K562 (cell line): ENCODE measurements at regions not wholly inside any gene's neighbourhood (a gene's known extent, or its start where the extent isn't known, plus 50 kb on each side); places are given as distances from the start of the nearest gene placed in this dataset.

ENCODE experiments used
- ATF3 ChIP-seq, 2 experiments: fragments of 450-650 bp in 1 of 2; sonication (generic) in 1 of 2; formaldehyde crosslinking in 1 of 2; IDR thresholded peaks in 1 of 2; conservative IDR thresholded peaks in 1 of 2; 2 replicates each; pipeline versions ENCODE4 v1.6.1 to v1.8.1; 2016 to 2023; ENCODE audit warnings: mild to moderate bottlenecking in 2 of 2, moderate library complexity in 2 of 2, inconsistent platforms in 1 of 2, missing genetic modification reagents in 1 of 2
- BCLAF1 ChIP-seq, 2 experiments: fragments of 450-650 bp in 1 of 2; IDR thresholded peaks; 2 replicates each; pipeline ENCODE4 v1.6.1; 2011 to 2017; ENCODE audit warnings: low read depth in 2 of 2, antibody characterized with exemption in 1 of 2, borderline replicate concordance in 1 of 2, low read length in 1 of 2, mild to moderate bottlenecking in 1 of 2, mixed read lengths in 1 of 2; ENCODE audit not compliant: control insufficient read depth in 1 of 2
- CEBPB ChIP-seq: fragments of 450-650 bp; IDR thresholded peaks from 2 replicates; pipeline ENCODE4 v1.6.1; 2016; ENCODE audit warnings: missing genetic modification characterization, missing compliant biosample characterization
- DMBX1 ChIP-seq: fragments of 250-450 bp; sonication (Bioruptor Pico); IDR thresholded peaks from 2 replicates; pipeline ENCODE4 v1.8.0; 2022; ENCODE audit warnings: inconsistent platforms, mild to moderate bottlenecking, moderate library complexity, borderline replicate concordance
- GABPB1 ChIP-seq: sonication (generic); formaldehyde crosslinking; IDR thresholded peaks from 2 replicates; pipeline ENCODE4 v1.8.0; 2022; ENCODE audit warnings: mild to moderate bottlenecking, missing genetic modification reagents
- HEY1 ChIP-seq: fragments of 250-450 bp; sonication (Bioruptor Pico); IDR thresholded peaks from 2 replicates; pipeline ENCODE4 v1.5.0; 2020; ENCODE audit warnings: mild to moderate bottlenecking, moderate library complexity, borderline replicate concordance
- HNRNPLL ChIP-seq: fragments of 200-400 bp; formaldehyde crosslinking; IDR thresholded peaks from 2 replicates; pipeline ENCODE4 v1.6.1; 2017; ENCODE audit warnings: low read length, low read depth, mild to moderate bottlenecking; ENCODE audit not compliant: poor library complexity, severe bottlenecking
- HNRNPUL1 ChIP-seq: fragments of 200-400 bp; formaldehyde crosslinking; IDR thresholded peaks from 2 replicates; pipeline ENCODE4 v1.6.1; 2017; ENCODE audit warnings: low read length
- MAZ ChIP-seq, 2 experiments: fragments of 450-650 bp in 1 of 2; sonication (generic) in 1 of 2; formaldehyde crosslinking; IDR thresholded peaks in 1 of 2; conservative IDR thresholded peaks in 1 of 2; 2 replicates each; pipeline versions ENCODE4 v1.4.0 to v1.5.0; 2020; ENCODE audit warnings: mild to moderate bottlenecking in 1 of 2, missing genetic modification reagents in 1 of 2
- MITF ChIP-seq: IDR thresholded peaks from 2 replicates; pipeline ENCODE4 v1.6.1; 2014; ENCODE audit warnings: antibody characterized with exemption
- MXI1 ChIP-seq: IDR thresholded peaks from 2 replicates; pipeline ENCODE4 v1.6.1; 2011; ENCODE audit warnings: low read depth, mild to moderate bottlenecking, improper control_type of control experiment, low read length
- NKRF ChIP-seq: fragments of 450-650 bp; IDR thresholded peaks from 2 replicates; pipeline ENCODE4 v1.6.1; 2016; ENCODE audit warnings: borderline replicate concordance
- NR4A1 ChIP-seq, 2 experiments: fragments of 250-450 bp in 1 of 2; fragments of 450-650 bp in 1 of 2; sonication (Bioruptor Pico) in 1 of 2; IDR thresholded peaks; 2 replicates each; pipeline versions ENCODE4 v1.4.0 to v1.6.1; 2016 to 2020; ENCODE audit warnings: mild to moderate bottlenecking in 2 of 2, missing compliant biosample characterization in 1 of 2, missing genetic modification characterization in 1 of 2, moderate library complexity in 1 of 2
- PKNOX1 ChIP-seq: fragments of 450-650 bp; IDR thresholded peaks from 2 replicates; pipeline ENCODE4 v1.6.1; 2016
- TRIM24 ChIP-seq, 2 experiments: fragments of 450-650 bp; IDR thresholded peaks; 2 replicates each; pipeline ENCODE4 v1.6.1; 2016
- TRIM28 ChIP-seq: fragments of 450-650 bp; IDR thresholded peaks from 2 replicates; pipeline ENCODE4 v1.6.1; 2017
- YBX1 ChIP-seq: fragments of 450-650 bp; IDR thresholded peaks from 2 replicates; pipeline ENCODE4 v1.7.1; 2016; ENCODE audit warnings: mild to moderate bottlenecking
- ZNF311 ChIP-seq: fragments of 250-450 bp; sonication (Bioruptor Pico); IDR thresholded peaks from 2 replicates; pipeline ENCODE4 v1.4.0; 2020; ENCODE audit warnings: mild to moderate bottlenecking, moderate library complexity
- ZSCAN29 ChIP-seq: fragments of 450-650 bp; IDR thresholded peaks from 2 replicates; pipeline ENCODE4 v1.6.1; 2017

GRCh38 chr18:30855762-30856161, 186.8 kb downstream of the DSC3 start (continued):
- no peak for TF ChIP-seq HNRNPUL1
- TF ChIP-seq NKRF = no peak
- TF ChIP-seq MXI1 = no peak
- no peak for TF ChIP-seq BCLAF1 (IDR thresholded peaks at IDR 0.05; ENCODE audit: borderline replicate concordance in 1 of 2, control insufficient read depth in 1 of 2, low read depth in 2 of 2, low read length in 1 of 2)
- TF ChIP-seq MITF = no peak
- peak; percentile 43 to 66; a peak in 2 of 4 replicates for TF ChIP-seq TRIM24 (IDR thresholded peaks at IDR 0.05)
- TF ChIP-seq ZNF311 = no peak
- no peak for TF ChIP-seq TRIM28
- TF ChIP-seq HNRNPLL = no peak
- TF ChIP-seq GABPB1 = no peak
- TF ChIP-seq MAZ (CRISPR knock-in tag; conservative IDR thresholded peaks at IDR 0.05 in 1 of 2, IDR thresholded peaks at IDR 0.05 in 1 of 2) = no peak
- no peak for TF ChIP-seq NR4A1 (CRISPR knock-in tag; IDR thresholded peaks at IDR 0.05)
- no peak for TF ChIP-seq NR4A1 (tag; IDR thresholded peaks at IDR 0.05)
- no peak for TF ChIP-seq HEY1 (CRISPR knock-in tag)
- TF ChIP-seq YBX1 = no peak
- TF ChIP-seq CEBPB (tag) = peak; percentile 93
- 0 out of 2 replicates have a peak, but pooled peaks have one; percentile 22 for TF ChIP-seq DMBX1 (CRISPR knock-in tag)
- TF ChIP-seq ZSCAN29 = no peak
- no peak for TF ChIP-seq PKNOX1
- peak; percentile 81 for TF ChIP-seq ATF3 (IDR thresholded peaks at IDR 0.05)
- no peak for TF ChIP-seq ATF3 (CRISPR knock-in tag; conservative IDR thresholded peaks at IDR 0.05)
